ENCODE measurements at regions not wholly inside any gene's neighbourhood (a gene's known extent, or its start where the extent isn't known, plus 50 kb on each side); places are given as distances from the start of the nearest gene placed in this dataset.

DNA sequence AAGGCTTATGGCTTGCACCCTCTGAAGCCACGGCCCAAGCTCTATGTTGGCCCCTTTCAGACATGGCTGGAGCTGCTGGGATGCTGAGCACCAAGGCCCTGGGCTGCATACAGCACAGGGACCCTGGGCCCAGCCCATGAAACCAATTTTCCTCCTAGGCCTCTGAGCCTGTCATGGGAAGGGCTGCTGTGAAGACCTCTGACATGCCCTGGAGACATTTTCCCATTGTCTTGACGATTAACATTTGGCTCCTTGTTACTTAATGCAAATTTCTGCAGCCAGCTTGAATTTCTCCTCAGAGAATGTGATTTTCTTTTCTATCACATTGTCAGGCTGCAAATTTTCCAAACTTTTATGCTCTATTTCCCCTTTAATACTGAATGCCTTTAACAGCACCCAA lies 844.7 kb downstream of the PCDH18 start:
- TF ChIP-seq SMC3 (IDR thresholded peaks at IDR 0.05; ENCODE audit: low read depth, low read length), result no peak
- TF ChIP-seq POLR2A (IDR thresholded peaks at IDR 0.05; ENCODE audit: low read depth, low read length), result no peak
- TF ChIP-seq, protein P1, sequence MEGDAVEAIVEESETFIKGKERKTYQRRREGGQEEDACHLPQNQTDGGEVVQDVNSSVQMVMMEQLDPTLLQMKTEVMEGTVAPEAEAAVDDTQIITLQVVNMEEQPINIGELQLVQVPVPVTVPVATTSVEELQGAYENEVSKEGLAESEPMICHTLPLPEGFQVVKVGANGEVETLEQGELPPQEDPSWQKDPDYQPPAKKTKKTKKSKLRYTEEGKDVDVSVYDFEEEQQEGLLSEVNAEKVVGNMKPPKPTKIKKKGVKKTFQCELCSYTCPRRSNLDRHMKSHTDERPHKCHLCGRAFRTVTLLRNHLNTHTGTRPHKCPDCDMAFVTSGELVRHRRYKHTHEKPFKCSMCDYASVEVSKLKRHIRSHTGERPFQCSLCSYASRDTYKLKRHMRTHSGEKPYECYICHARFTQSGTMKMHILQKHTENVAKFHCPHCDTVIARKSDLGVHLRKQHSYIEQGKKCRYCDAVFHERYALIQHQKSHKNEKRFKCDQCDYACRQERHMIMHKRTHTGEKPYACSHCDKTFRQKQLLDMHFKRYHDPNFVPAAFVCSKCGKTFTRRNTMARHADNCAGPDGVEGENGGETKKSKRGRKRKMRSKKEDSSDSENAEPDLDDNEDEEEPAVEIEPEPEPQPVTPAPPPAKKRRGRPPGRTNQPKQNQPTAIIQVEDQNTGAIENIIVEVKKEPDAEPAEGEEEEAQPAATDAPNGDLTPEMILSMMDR (conservative IDR thresholded peaks at IDR 0.05; ENCODE audit: low read depth, low read length), result no peak
- TF ChIP-seq, protein P2, sequence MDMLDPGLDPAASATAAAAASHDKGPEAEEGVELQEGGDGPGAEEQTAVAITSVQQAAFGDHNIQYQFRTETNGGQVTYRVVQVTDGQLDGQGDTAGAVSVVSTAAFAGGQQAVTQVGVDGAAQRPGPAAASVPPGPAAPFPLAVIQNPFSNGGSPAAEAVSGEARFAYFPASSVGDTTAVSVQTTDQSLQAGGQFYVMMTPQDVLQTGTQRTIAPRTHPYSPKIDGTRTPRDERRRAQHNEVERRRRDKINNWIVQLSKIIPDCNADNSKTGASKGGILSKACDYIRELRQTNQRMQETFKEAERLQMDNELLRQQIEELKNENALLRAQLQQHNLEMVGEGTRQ (IDR thresholded peaks at IDR 0.05; ENCODE audit: low read depth, low read length), result no peak

Measured in IMR-90 (cell line).